HT-29 (cell line): ENCODE measurements at regions not wholly inside any gene's neighbourhood (a gene's known extent, or its start where the extent isn't known, plus 50 kb on each side); places are given as distances from the start of the nearest gene placed in this dataset.
A peak's percentile ranks its signal among the peaks of the same experiment; 100 is the strongest.

Experiments used
- DNase-seq: peaks from one replicate; pipeline ENCODE4 v3.0.0-alpha.2; 2015; ENCODE audit warnings: low spot score

GRCh38 chr2:177314722-177315264 lies 50.3 kb upstream of the NFE2L2 start:
- DNase-seq = no peak

- no peak for DNase-seq
These were observed 50.8 kb upstream of the NFE2L2 start for GRCh38 chr2:177315364-177315763.

- DNase-seq = no peak
These were observed 52.2 kb upstream of the NFE2L2 start for GRCh38 chr2:177316756-177317155.

GRCh38 chr2:177317443-177317842 lies 52.9 kb upstream of the NFE2L2 start:
- DNase-seq = no peak

- DNase-seq = no peak
These were observed 53.3 kb upstream of the NFE2L2 start for GRCh38 chr2:177317857-177318256.

GRCh38 chr2:177318613-177319012 lies 54.1 kb upstream of the NFE2L2 start:
- DNase-seq = no peak

- no peak for DNase-seq
These were observed 56.1 kb upstream of the NFE2L2 start for GRCh38 chr2:177320596-177320995.

GRCh38 chr2:177322801-177323261 lies 58.3 kb upstream of the NFE2L2 start:
- peak; percentile 55 for DNase-seq

- no peak for DNase-seq
These were observed 60.3 kb upstream of the NFE2L2 start for GRCh38 chr2:177324797-177325196.

GRCh38 chr2:177325554-177325953 lies 61.0 kb upstream of the NFE2L2 start:
- no peak for DNase-seq

- DNase-seq = no peak
These were observed 61.5 kb upstream of the NFE2L2 start for GRCh38 chr2:177326005-177326404.

GRCh38 chr2:177326591-177326990 lies 62.1 kb upstream of the NFE2L2 start:
- no peak for DNase-seq

- DNase-seq = no peak
These were observed 62.5 kb upstream of the NFE2L2 start for GRCh38 chr2:177327009-177327408.

GRCh38 chr2:177328056-177328455 lies 63.5 kb upstream of the NFE2L2 start:
- DNase-seq = peak; percentile 16

- no peak for DNase-seq
These were observed 63.5 kb upstream of the AGPS start for GRCh38 chr2:177329064-177329463.

GRCh38 chr2:177331466-177331997 lies 61.0 kb upstream of the AGPS start:
- no peak for DNase-seq

GRCh38 chr2:177332026-177332991 lies 60.3 kb upstream of the AGPS start:
- DNase-seq = peak; percentile 74

GRCh38 chr2:177332992-177333388 lies 59.6 kb upstream of the AGPS start:
- no peak for DNase-seq

GRCh38 chr2:177334940-177335543 lies 57.5 kb upstream of the AGPS start:
- peak; percentile 69 for DNase-seq

- DNase-seq = no peak
These were observed 56.6 kb upstream of the AGPS start for GRCh38 chr2:177335917-177336450.

GRCh38 chr2:177338177-177338721 lies 54.3 kb upstream of the AGPS start:
- peak; percentile 44 for DNase-seq

GRCh38 chr2:177340158-177340557 lies 52.4 kb upstream of the AGPS start:
- no peak for DNase-seq
